ENCODE measurements at regions not wholly inside any gene's neighbourhood (a gene's known extent, or its start where the extent isn't known, plus 50 kb on each side); places are given as distances from the start of the nearest gene placed in this dataset.

DNA sequence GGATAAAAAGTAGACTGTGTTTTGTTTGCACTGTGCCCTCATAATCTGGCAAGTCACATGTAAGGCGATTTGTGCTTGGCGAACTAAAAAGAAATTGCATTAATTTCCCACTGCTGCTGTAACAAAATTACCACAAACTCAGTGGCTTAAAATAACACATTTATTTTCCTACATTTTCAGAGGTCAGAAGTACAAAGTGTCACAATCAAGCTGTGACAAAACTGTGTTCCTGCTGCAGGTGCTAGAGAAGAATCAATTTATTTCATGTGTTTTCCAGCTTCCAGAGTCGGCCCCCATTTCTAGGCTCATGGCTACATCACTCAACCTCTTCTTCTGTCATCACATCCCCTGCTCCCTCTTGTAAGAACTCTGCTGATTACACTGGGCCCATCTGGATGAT, 158.6 kb upstream of the UFM1 start:
- TF ChIP-seq, protein P1, sequence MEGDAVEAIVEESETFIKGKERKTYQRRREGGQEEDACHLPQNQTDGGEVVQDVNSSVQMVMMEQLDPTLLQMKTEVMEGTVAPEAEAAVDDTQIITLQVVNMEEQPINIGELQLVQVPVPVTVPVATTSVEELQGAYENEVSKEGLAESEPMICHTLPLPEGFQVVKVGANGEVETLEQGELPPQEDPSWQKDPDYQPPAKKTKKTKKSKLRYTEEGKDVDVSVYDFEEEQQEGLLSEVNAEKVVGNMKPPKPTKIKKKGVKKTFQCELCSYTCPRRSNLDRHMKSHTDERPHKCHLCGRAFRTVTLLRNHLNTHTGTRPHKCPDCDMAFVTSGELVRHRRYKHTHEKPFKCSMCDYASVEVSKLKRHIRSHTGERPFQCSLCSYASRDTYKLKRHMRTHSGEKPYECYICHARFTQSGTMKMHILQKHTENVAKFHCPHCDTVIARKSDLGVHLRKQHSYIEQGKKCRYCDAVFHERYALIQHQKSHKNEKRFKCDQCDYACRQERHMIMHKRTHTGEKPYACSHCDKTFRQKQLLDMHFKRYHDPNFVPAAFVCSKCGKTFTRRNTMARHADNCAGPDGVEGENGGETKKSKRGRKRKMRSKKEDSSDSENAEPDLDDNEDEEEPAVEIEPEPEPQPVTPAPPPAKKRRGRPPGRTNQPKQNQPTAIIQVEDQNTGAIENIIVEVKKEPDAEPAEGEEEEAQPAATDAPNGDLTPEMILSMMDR (IDR thresholded peaks at IDR 0.05; ENCODE audit: insufficient read depth, missing control alignments) = no peak
- FAIRE-seq (peak; percentile 81), DNase-seq (ENCODE audit: insufficient read length, low spot score) (no peak)

DNA sequence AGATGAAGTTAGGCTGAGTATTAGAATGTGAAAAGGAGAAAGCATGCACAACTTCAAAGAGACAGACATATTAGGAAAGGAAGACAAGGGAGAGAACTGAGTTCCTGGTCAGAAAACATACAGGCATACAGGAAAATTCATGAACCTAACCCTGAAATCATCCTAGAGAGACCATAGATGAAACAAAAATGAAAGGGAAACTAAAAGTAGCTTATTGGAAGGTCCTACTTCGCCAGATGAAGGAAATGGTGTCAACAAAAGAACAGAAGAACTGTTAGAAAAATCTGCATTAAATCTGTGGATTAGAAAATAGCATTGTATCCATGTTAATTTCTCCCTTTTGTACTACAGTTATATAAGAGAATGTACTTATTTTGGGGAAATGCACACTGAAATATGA, 169.0 kb upstream of the UFM1 start:
- FAIRE-seq = no peak
- TF ChIP-seq, protein P1 (IDR thresholded peaks at IDR 0.05; ENCODE audit: insufficient read depth, missing control alignments) = no peak
- no peak for DNase-seq (ENCODE audit: insufficient read length, low spot score)

DNA sequence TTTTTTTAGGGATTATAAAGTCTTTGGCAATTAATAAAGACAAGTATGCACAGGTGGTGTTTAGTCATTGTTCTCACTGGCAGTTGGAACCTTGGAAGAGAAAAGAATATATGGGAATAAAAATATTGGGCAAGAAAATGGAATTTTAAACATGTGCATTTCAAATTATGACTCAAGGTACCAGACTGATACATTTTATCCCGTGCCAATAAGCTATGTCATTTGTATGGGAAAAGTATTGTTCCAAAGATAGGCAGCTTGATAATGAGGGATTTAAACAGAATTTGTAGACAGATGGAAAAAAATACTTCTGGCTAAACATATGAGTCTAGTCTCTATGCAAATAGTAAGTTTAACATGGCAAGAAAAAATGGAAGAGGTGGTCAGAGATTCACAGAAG, 169.5 kb upstream of the UFM1 start:
- no peak for FAIRE-seq
- DNase-seq (ENCODE audit: insufficient read length, low spot score) = no peak
- TF ChIP-seq, protein P1 (IDR thresholded peaks at IDR 0.05; ENCODE audit: insufficient read depth, missing control alignments) = no peak

DNA sequence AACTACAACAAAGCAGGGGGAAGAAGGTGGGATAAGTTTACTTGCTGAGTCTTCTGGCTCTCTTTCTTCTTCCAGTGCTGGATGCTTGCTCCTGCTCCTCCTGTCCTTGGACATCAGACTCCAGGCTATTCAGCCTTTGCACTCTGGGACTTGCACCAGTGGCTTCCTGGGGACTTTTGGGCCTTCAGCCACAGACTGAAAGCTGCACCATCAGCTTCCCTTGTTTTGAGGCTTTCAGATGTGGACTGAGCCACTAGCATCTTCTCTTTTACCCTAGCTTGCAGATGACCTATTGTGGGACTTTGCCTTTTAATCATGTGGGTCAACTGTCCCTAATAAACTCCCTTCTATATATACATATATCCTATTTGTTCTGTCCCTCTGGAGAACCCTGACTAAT, 173.0 kb upstream of the UFM1 start:
- FAIRE-seq = no peak

DNA sequence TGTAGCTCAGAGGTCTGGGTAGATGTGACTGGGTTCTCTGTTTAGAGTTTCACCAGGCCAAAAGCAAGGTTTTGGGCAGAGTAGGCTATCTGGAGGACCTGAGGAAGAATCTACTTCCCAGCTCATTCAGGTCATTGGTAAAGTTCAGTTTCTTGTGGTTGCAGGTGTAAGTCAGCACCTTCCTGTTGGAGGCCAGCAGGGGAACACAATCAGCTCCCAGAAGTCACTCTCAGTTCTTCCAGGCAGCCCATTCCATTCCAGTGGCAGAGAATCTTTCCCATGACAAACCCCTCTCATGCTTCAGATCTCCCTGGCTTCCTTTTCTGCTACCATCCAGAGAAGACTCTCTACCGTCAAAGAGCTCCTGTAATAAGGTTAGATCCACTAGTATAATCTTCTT, 176.2 kb upstream of the UFM1 start:
- no peak for DNase-seq (ENCODE audit: insufficient read length, low spot score)
- TF ChIP-seq, protein P1 (IDR thresholded peaks at IDR 0.05; ENCODE audit: insufficient read depth, missing control alignments) = no peak
- no peak for FAIRE-seq

More for the DNA sequence above, 173.0 kb upstream of the UFM1 start:
- TF ChIP-seq, protein P1 (IDR thresholded peaks at IDR 0.05; ENCODE audit: insufficient read depth, missing control alignments) = no peak
- no peak for DNase-seq (ENCODE audit: insufficient read length, low spot score)

DNA sequence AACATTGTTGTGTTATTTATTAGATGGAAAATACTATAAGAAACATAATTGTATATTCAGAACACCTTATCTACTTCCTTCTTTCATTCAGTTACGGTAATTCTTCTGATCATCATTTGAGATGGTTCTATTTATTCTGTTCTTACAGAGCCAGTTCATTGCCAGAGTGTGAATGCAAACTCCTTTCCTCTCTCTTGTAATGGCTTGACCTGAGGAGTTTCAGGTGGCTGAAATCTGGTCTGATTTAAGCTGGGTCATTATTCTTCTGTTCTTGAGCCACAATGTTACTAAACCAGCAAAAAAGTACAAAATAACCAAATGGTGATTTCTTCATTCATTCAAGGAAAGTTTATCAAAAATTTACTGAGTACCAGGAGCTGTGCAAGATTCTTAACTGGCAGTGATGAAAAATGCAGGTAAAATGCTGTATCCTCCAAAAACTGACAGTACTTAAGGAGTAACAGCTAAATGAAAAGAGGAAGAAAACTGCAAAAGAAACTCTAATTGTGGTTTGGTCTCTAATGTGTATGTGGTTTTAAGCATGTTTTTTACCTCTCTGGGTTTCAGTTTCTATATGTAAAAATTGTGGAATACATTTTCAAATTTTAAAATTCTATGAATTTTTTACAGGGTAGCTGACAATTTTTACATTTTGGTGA, 182.4 kb upstream of the UFM1 start:
- DNase-seq (ENCODE audit: insufficient read length, low spot score) = no peak
- FAIRE-seq = no peak
- TF ChIP-seq, protein P1 (IDR thresholded peaks at IDR 0.05; ENCODE audit: insufficient read depth, missing control alignments) = no peak

DNA sequence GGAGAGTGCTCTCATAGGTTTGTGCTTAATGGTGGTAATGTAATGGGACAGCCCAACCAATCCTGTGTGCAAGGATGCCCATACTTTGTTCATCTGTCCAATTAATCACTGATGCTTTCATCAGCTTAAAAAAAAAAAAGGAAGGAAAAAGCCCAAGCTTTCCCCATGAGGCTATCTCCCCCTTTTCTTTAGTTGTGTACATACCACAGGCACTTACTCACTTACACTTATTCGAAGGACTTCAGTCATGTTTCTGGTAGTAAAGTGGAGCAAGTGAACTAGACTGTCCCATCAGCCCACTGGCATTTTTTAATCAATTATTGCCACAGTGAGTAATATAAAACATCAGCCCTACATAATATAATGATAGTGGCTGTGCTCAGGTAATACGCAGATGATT, 183.5 kb upstream of the UFM1 start:
- TF ChIP-seq, protein P1 (IDR thresholded peaks at IDR 0.05; ENCODE audit: insufficient read depth, missing control alignments) = no peak
- FAIRE-seq = no peak

More for the DNA sequence above, 183.5 kb upstream of the UFM1 start:
- no peak for DNase-seq (ENCODE audit: insufficient read length, low spot score)
